ENCODE measurements at regions not wholly inside any gene's neighbourhood (a gene's known extent, or its start where the extent isn't known, plus 50 kb on each side); places are given as distances from the start of the nearest gene placed in this dataset.
A peak's percentile ranks its signal among the peaks of the same experiment; 100 is the strongest.

DNA sequence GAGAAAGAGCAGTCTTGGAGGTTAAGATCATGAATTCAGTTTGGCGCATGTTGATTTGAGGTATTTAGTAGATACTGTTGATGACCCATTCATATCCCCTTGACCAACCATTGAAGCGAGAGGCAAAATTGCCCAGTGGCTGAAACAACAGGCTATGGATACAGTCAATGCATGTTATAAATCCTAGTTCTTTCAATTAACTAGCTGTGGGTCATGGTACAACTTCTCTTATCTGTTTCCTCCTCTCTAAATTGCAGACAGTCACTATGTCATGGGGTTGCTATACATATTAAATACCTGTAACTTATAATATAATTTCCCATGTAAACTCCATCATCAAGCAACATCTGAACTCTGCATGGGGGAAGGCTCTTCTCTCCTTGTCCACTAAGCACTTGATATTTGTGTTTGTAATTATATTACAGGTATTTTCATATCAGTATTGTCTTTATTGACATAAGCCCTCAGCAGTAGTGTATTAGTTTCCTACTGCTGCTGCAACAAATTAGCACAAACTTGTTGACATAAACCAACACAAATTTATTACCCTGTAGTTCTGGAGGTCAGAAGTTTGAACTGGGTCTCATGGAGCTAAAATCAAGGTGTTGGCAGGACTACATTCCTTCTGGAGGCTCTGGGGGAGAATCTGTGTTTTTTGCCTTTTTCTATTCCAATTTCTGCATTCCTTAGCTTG lies 61.7 kb upstream of the ACTR3 start:
- H3K4me3 Mint-ChIP-seq, result no peak overlapping the region
- no peaks in the 10 kb centered on the region for H3K27me3 ChIP-seq (ENCODE audit: control insufficient read depth, insufficient read depth, low read length)
- no peak overlapping the region for H3K27ac Mint-ChIP-seq
- H3K4me1 ChIP-seq (ENCODE audit: control insufficient read depth, insufficient read depth, low read length, poor library complexity, severe bottlenecking), result no peaks in the 10 kb centered on the region
- ATAC-seq (ENCODE audit: low read depth in 2 of 2) (no peak), DNase-seq (no peak)
- peaks cover 0 to 5% (median 0%) of the 10 kb centered on the region in 7 donors for H3K9me3 Mint-ChIP-seq
- no peaks in the 10 kb centered on the region for H3K36me3 ChIP-seq (ENCODE audit: control insufficient read depth, insufficient read depth, low read length)
- H3K27ac ChIP-seq (ENCODE audit: insufficient read depth, low read length, poor library complexity, severe bottlenecking), result no peak overlapping the region
- H3K9me3 ChIP-seq (ENCODE audit: control insufficient read depth in 2 of 2, low read length in 2 of 2), result no peaks in the 10 kb centered on the region
- H3K4me3 ChIP-seq (ENCODE audit: low read depth, low read length), result no peak overlapping the region
- H3K36me3 Mint-ChIP-seq, result peaks cover 27% of the 10 kb centered on the region
- H3K4me1 Mint-ChIP-seq, result peaks cover 0 to 2% (median 0%) of the 10 kb centered on the region in 4 donors
- H3K27me3 Mint-ChIP-seq, result no peaks in the 10 kb centered on the region

DNA sequence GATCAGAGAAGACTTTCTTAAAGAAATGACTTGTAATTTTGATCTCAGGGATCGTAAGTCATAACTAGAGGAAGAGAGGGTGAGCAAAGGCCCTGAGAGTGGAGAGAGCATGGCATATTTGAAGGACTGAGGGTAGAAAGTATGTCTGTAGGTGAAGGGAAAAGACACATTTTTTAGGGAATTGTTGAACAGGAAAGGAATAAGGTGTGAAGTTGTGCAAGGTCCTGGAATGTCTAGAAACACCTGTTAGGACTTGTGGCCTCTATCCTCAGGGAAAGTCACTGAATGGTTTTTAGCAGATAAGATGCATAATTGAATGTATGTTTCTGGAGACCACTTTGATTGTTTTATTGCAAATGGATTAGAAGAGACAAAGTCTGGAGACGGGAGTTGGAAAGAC lies 62.5 kb upstream of the ACTR3 start:
- H3K4me1 Mint-ChIP-seq, result peaks cover 0 to 2% (median 0%) of the 10 kb centered on the region in 4 donors
- no peaks in the 10 kb centered on the region for H3K36me3 ChIP-seq (ENCODE audit: control insufficient read depth, insufficient read depth, low read length)
- H3K9me3 ChIP-seq (ENCODE audit: control insufficient read depth in 2 of 2, low read length in 2 of 2), result no peaks in the 10 kb centered on the region
- DNase-seq, result no peak
- no peaks in the 10 kb centered on the region for H3K27me3 Mint-ChIP-seq
- H3K27me3 ChIP-seq (ENCODE audit: control insufficient read depth, insufficient read depth, low read length), result no peaks in the 10 kb centered on the region
- H3K36me3 Mint-ChIP-seq, result peaks cover 27% of the 10 kb centered on the region
- no peak overlapping the region for H3K4me3 Mint-ChIP-seq
- H3K4me3 ChIP-seq (ENCODE audit: low read depth, low read length), result no peak overlapping the region
- H3K27ac ChIP-seq (ENCODE audit: insufficient read depth, low read length, poor library complexity, severe bottlenecking), result no peak overlapping the region
- H3K4me1 ChIP-seq (ENCODE audit: control insufficient read depth, insufficient read depth, low read length, poor library complexity, severe bottlenecking), result no peaks in the 10 kb centered on the region
- ATAC-seq (ENCODE audit: low read depth in 2 of 2), result no peak
- H3K9me3 Mint-ChIP-seq, result peaks cover 0 to 5% (median 0%) of the 10 kb centered on the region in 7 donors
- peak overlapping the region in 1 of 3 donors; percentile 9 for H3K27ac Mint-ChIP-seq

DNA sequence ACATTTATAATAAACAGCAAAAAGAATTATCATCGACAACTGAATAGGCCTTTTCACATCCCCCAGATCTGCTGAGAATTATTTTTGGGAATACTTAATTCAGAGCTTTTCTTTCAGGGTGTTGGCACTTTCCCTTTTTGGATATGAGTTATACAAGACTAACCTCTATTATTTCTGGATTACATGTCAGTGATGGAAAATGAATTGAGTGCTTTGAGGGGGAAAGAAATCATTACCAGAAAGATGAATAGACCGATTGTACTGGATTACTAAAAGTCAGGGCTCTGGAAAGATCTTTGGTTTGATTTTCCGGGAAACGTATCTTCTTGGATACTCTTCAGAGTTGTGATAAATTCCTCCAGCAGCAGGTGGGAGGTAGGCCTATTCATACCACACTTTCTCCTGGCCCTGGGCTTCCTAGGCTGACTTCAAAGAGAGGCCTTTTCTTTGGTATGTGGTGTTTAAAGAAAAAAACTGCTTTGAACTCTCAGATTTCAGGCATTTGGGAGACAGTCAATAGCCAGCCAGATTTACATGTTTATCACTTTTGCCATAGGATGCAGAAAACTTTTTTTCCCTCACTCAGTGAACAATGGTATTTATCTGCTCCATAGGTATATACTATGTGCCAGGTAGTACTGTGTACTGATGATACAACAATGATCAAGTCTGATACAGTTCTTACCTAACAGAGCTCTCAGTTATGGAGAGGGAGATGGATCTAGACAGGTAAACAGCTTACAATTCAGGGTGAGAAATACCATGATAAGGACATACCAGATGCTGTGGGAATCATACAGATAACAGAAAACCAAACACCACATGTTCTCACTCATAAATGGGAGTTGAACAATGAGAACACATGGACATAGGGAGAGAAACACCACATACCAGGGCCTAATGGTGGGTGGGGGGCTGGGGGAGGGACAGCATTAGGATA lies 63.3 kb upstream of the ACTR3 start:
- Histone ChIP-seq H3K9me3 (ENCODE audit: control insufficient read depth in 2 of 2, low read length in 2 of 2) (no peaks in the 10 kb centered on the region), H3K27me3 (ENCODE audit: control insufficient read depth, insufficient read depth, low read length) (no peaks in the 10 kb centered on the region), H3K4me1 (ENCODE audit: control insufficient read depth, insufficient read depth, low read length, poor library complexity, severe bottlenecking) (no peaks in the 10 kb centered on the region), H3K36me3 (ENCODE audit: control insufficient read depth, insufficient read depth, low read length) (no peaks in the 10 kb centered on the region), H3K27ac (ENCODE audit: insufficient read depth, low read length, poor library complexity, severe bottlenecking) (no peak overlapping the region), H3K4me3 (ENCODE audit: low read depth, low read length) (no peak overlapping the region)
- Mint-ChIP-seq H3K9me3 (peaks cover 0 to 5% (median 0%) of the 10 kb centered on the region in 7 donors), H3K36me3 (peaks cover 27% of the 10 kb centered on the region), H3K4me3 (no peak overlapping the region), H3K27ac (peak overlapping the region in 1 of 3 donors; percentile 38), H3K27me3 (no peaks in the 10 kb centered on the region), H3K4me1 (peaks cover 0 to 2% (median 0%) of the 10 kb centered on the region in 4 donors)
- DNase-seq (no peak), ATAC-seq (ENCODE audit: low read depth in 2 of 2) (no peak)

DNA sequence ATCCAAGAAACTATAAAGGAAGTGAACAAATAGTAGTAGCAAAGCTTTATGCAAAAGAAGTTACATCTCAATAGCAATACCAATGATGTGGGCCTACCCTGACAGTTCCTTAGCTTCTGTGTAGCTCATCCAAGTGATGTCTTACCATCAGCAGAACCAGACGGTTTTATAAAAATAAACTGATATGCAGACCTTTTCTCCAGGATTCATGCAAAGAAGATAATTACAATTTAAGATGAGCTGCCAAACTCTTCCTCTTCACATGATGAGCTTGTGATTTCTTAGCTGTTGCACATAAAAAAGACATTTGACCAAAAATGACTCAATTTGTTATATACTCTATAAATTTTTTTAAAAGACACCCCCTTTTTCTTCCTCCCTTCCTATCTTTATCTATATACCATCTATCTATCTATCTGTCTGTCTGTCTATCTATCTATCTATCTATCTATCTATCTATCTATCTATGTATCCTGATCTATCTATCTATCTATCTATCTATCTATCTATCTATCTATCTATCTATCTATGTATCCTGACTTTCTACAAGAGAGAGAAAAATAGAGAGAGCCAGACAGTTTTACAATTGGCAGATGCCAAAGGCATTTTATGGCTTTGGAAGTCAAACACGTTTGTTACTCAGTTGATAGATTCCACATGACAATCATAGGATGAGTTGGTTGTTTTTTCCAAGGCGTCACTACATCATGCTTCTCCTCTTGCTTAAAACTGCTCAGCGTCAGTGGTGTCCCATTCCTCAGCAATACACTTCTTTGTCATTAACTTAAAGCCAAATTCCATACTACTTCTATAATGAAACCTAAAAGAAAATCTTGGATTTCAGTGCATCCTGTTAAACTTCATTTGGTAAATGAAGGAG lies 65.9 kb upstream of the ACTR3 start:
- no peaks in the 10 kb centered on the region for H3K36me3 ChIP-seq (ENCODE audit: control insufficient read depth, insufficient read depth, low read length)
- no peak overlapping the region for H3K27ac ChIP-seq (ENCODE audit: insufficient read depth, low read length, poor library complexity, severe bottlenecking)
- Mint-ChIP-seq H3K4me1 (peaks cover 0 to 2% (median 0%) of the 10 kb centered on the region in 4 donors), H3K27me3 (no peaks in the 10 kb centered on the region), H3K27ac (no peak overlapping the region), H3K4me3 (no peak overlapping the region), H3K36me3 (peaks cover 14% of the 10 kb centered on the region), H3K9me3 (peaks cover 0 to 5% (median 0%) of the 10 kb centered on the region in 7 donors)
- no peaks in the 10 kb centered on the region for H3K4me1 ChIP-seq (ENCODE audit: control insufficient read depth, insufficient read depth, low read length, poor library complexity, severe bottlenecking)
- no peak for ATAC-seq (ENCODE audit: low read depth in 2 of 2)
- no peaks in the 10 kb centered on the region for H3K27me3 ChIP-seq (ENCODE audit: control insufficient read depth, insufficient read depth, low read length)
- H3K4me3 ChIP-seq (ENCODE audit: low read depth, low read length), result no peak overlapping the region
- DNase-seq, result no peak
- H3K9me3 ChIP-seq (ENCODE audit: control insufficient read depth in 2 of 2, low read length in 2 of 2), result no peaks in the 10 kb centered on the region

DNA sequence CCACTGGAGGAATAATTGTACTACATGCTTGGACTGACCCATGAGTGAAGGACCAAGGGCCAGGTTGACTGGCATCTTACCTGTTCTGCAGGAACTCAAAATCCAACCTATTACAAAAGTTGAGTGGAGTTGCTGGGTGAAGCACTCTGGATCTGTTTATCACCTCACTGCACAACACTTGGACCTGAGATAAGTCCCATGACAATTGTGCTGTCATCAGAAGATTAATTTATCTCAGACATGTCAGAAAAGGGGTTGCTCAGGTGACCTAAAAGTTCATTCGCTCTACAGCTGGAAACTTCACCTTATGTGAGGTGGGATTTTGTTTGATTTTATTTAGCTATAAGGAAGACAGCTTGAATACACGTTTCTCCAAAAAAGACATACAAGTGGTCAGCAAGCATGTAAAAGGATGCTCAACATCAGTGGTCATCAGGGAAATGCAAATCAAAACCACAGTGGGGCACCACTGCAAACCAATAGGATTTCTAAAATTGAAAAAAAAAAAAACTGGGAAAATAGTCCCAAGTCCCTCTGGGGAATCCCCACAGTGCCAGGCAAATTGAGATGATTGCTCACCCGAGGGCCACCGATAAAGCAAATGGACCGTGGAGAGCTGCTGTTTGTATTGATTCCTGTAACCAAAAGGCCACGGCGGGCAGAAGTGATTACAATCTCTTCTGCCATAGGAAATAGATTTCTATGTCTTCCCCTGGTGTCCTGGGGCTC lies 65.8 kb upstream of the SLC35F5 start:
- H3K4me3 Mint-ChIP-seq, result no peak overlapping the region
- H3K36me3 Mint-ChIP-seq, result peaks cover under 1% of the 10 kb centered on the region
- H3K27ac ChIP-seq (ENCODE audit: insufficient read depth, low read length, poor library complexity, severe bottlenecking), result no peak overlapping the region

DNA sequence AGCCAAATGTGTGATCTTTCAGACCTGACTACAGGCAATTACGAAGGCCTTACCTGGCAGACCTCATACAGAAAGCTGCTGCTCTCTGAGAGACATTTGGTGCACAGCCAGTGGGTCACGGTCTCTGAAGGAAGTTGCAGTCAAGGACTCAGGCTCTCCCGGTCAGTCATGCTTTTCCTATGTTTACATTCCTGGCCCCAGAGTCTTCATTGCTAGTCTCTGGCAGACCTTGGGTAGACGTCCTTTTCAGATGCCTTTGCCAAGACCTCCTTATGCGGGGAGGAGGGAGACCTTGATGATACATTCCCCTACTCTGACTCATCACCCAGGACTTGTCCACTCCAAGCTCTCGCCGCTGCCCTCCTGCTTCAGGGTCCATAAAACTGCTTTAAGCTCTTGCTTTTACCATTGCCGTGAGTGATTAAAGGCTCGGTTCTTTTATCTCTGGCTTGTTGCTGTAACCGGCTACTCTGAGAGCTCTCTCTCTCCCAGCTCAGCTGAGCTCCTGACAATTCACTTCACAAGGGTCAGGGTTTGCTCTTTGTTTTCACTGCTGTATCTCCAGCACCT lies 62.0 kb upstream of the SLC35F5 start:
- H3K27ac Mint-ChIP-seq, result no peak overlapping the region

More for the DNA sequence above, 65.8 kb upstream of the SLC35F5 start:
- no peaks in the 10 kb centered on the region for H3K9me3 ChIP-seq (ENCODE audit: control insufficient read depth in 2 of 2, low read length in 2 of 2)
- Mint-ChIP-seq H3K4me1 (peaks cover 0 to 2% (median 0%) of the 10 kb centered on the region in 4 donors), H3K27ac (no peak overlapping the region), H3K27me3 (no peaks in the 10 kb centered on the region), H3K9me3 (no peaks in the 10 kb centered on the region)
- no peaks in the 10 kb centered on the region for H3K36me3 ChIP-seq (ENCODE audit: control insufficient read depth, insufficient read depth, low read length)
- DNase-seq, result no peak
- H3K4me1 ChIP-seq (ENCODE audit: control insufficient read depth, insufficient read depth, low read length, poor library complexity, severe bottlenecking), result no peaks in the 10 kb centered on the region
- no peak for ATAC-seq (ENCODE audit: low read depth in 2 of 2)
- H3K27me3 ChIP-seq (ENCODE audit: control insufficient read depth, insufficient read depth, low read length), result no peaks in the 10 kb centered on the region
- no peak overlapping the region for H3K4me3 ChIP-seq (ENCODE audit: low read depth, low read length)

More for the DNA sequence above, 62.0 kb upstream of the SLC35F5 start:
- Histone ChIP-seq H3K36me3 (ENCODE audit: control insufficient read depth, insufficient read depth, low read length) (no peaks in the 10 kb centered on the region), H3K9me3 (ENCODE audit: control insufficient read depth in 2 of 2, low read length in 2 of 2) (no peaks in the 10 kb centered on the region), H3K27me3 (ENCODE audit: control insufficient read depth, insufficient read depth, low read length) (no peaks in the 10 kb centered on the region), H3K4me1 (ENCODE audit: control insufficient read depth, insufficient read depth, low read length, poor library complexity, severe bottlenecking) (no peaks in the 10 kb centered on the region), H3K27ac (ENCODE audit: insufficient read depth, low read length, poor library complexity, severe bottlenecking) (no peak overlapping the region), H3K4me3 (ENCODE audit: low read depth, low read length) (no peak overlapping the region)
- ATAC-seq (ENCODE audit: low read depth in 2 of 2) (no peak), DNase-seq (no peak)
- H3K36me3 Mint-ChIP-seq, result peaks cover 5% of the 10 kb centered on the region
- peaks cover 0 to 3% (median 0%) of the 10 kb centered on the region in 7 donors for H3K9me3 Mint-ChIP-seq
- no peak overlapping the region for H3K4me3 Mint-ChIP-seq
- H3K4me1 Mint-ChIP-seq, result peaks cover 0 to 2% (median under 1%) of the 10 kb centered on the region in 4 donors
- no peaks in the 10 kb centered on the region for H3K27me3 Mint-ChIP-seq
